Suprapubic skin (tissue), 4 donors: ENCODE measurements at regions not wholly inside any gene's neighbourhood (a gene's known extent, or its start where the extent isn't known, plus 50 kb on each side); places are given as distances from the start of the nearest gene placed in this dataset.

Source experiments
- CTCF ChIP-seq, 2 donors: fragments of 200-600 bp in 1 of 2; fragments of 450-650 bp in 1 of 2; sonication (generic) in 1 of 2; IDR thresholded peaks; one replicate each; pipeline ENCODE4 v1.5.1; 2016 to 2019; ENCODE audit warnings: antibody characterized with exemption in 2 of 2, mild to moderate bottlenecking in 1 of 2, moderate library complexity in 1 of 2
- EP300 ChIP-seq: sonication (generic); formaldehyde crosslinking; IDR thresholded peaks from one replicate; pipeline ENCODE4 v1.6.1; 2017; ENCODE audit warnings: antibody characterized with exemption
- POLR2A ChIP-seq, 2 donors: fragments of 450-650 bp; IDR thresholded peaks; one replicate each; pipeline ENCODE4 v1.6.1; 2017; ENCODE audit warnings: antibody characterized with exemption in 2 of 2, mild to moderate bottlenecking in 2 of 2, moderate library complexity in 2 of 2
- POLR2AphosphoS5 ChIP-seq, 3 donors: sonication (generic); formaldehyde crosslinking; IDR thresholded peaks; one replicate each; pipeline ENCODE4 v1.6.1; 2017; ENCODE audit warnings: antibody characterized with exemption in 3 of 3

- TF ChIP-seq CTCF (IDR thresholded peaks at IDR 0.05) (no peak), POLR2AphosphoS5 (IDR thresholded peaks at IDR 0.05) (no peak), POLR2A (IDR thresholded peaks at IDR 0.05) (no peak), EP300 (no peak)
These were observed 598.5 kb downstream of the CENPC start for GRCh38 chr4:66946761-66947160.
